Activated T-cell treated with anti-CD3 and anti-CD28 coated beads, Interleukin-2, amount 50 U/mL, for 4 hours (primary cell): ENCODE measurements at regions not wholly inside any gene's neighbourhood (a gene's known extent, or its start where the extent isn't known, plus 50 kb on each side); places are given as distances from the start of the nearest gene placed in this dataset.

Experiments
- ATAC-seq, 2 donors: fragments of 200-7000 bp; cut with Tn5 transposase; one replicate each; pipeline ENCODE4 v1.10.0; 2021
- DNase-seq: peaks from one replicate; pipeline ENCODE4 v3.0.0-alpha.2; 2020
- H3K27me3 Mint-ChIP-seq: one replicate; pipeline ENCODE4 v1.8.0; 2021; ENCODE audit warnings: low read depth, mixed read lengths
- H3K36me3 Mint-ChIP-seq: one replicate; pipeline ENCODE4 v1.8.0; 2022; ENCODE audit warnings: mixed read lengths; ENCODE audit not compliant: insufficient read depth
- H3K4me1 Mint-ChIP-seq: one replicate; pipeline ENCODE4 v1.8.0; 2021; ENCODE audit warnings: low read depth, mixed read lengths
- H3K4me3 Mint-ChIP-seq: one replicate; pipeline ENCODE4 v1.8.0; 2021; ENCODE audit warnings: mild to moderate bottlenecking, moderate library complexity, mixed read lengths
- H3K9me3 Mint-ChIP-seq: one replicate; pipeline ENCODE4 v1.8.0; 2021; ENCODE audit warnings: mixed read lengths

DNA sequence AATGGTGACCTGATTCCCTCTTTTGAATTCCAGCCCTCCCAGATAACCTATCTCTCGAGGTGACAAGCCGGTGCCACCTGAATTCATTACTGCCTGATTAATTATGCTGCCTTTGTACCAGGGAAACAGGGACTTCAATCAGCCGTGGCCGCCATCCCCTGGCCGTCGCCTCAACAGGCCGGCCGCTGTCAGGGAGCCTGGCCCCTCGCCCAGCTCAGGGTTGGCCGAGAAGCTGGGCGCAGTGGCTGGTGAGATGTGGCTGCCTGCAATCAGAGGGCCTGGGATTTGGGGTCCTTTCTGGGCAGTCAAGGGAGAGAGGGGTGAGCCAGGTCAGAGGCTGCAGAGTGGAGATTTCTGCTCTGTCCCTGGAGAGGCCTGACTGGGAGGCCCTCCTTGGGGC is 91.2 kb downstream of the KCTD15 start:
- Mint-ChIP-seq H3K4me3 (no peak overlapping the region), H3K9me3 (no peaks in the 10 kb centered on the region), H3K4me1 (peaks cover 3% of the 10 kb centered on the region), H3K36me3 (no peaks in the 10 kb centered on the region), H3K27me3 (peaks cover 3% of the 10 kb centered on the region)
- no peak for DNase-seq
- ATAC-seq, result no peak

DNA sequence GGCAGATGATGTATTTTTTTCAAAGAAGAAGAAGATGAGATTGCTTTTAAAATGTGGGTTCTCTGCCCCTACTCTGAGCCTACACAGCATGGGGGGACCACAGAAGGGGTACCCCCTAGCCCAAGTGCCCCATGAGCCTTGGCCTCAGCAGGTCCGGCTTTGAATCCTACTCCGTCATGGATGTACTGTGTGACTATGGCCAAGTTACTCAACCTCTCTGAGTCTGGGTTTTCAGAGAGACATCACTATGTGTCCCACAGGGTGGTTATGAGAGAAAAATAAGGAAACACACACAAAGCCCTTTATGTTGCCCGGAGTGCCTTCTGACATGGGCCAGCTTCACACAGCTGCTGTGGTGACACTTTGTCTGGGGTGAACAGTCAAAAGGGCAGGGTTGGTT is 92.0 kb downstream of the KCTD15 start:
- H3K27me3 Mint-ChIP-seq, result peaks cover 3% of the 10 kb centered on the region
- DNase-seq (no peak), ATAC-seq (no peak)
- no peak overlapping the region for H3K4me3 Mint-ChIP-seq
- H3K9me3 Mint-ChIP-seq, result no peaks in the 10 kb centered on the region
- H3K36me3 Mint-ChIP-seq, result no peaks in the 10 kb centered on the region
- H3K4me1 Mint-ChIP-seq, result peaks cover 3% of the 10 kb centered on the region

DNA sequence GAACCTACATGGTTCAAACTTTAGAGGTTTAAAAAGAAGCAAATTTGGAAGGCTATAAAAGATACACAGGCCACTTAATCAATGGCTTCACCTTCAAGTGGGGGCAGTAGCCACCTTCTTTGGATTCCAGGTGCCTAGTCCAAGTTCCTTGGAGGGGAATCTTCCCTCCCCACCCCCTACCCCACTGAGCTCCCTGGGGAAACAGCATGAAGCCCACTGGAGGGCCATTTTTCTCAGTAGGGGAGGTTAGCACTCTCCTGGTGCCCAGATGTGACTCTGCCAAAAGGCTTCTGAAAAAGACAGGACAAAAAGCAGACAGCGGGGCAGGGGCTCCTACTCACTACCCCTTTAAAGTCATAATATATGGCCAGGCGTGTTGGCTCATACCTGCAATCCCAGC is 93.9 kb downstream of the KCTD15 start:
- no peaks in the 10 kb centered on the region for H3K4me1 Mint-ChIP-seq
- H3K27me3 Mint-ChIP-seq, result peaks cover 12% of the 10 kb centered on the region
- ATAC-seq (no peak), DNase-seq (no peak)
- H3K9me3 Mint-ChIP-seq, result no peaks in the 10 kb centered on the region
- H3K36me3 Mint-ChIP-seq, result no peaks in the 10 kb centered on the region
- no peak overlapping the region for H3K4me3 Mint-ChIP-seq

DNA sequence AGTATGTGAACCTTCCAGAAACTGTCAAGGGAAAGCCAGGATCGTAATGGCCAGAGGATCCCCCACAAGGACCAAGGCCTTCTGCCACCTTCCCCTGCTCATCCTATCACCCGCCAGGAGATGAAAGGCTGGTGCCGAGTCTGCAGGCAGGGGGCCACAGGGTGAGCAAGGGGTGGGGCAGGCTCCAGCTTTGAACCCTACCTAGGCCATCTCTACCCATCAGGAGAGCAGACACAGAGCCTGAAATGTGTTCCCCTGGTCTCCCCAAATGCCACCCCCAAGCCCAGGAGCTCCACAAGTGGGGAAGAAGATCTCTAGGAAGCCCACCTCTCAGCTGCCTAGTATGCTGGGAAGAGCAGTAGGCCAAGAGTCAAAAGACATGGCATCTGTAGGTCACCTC is 95.1 kb downstream of the KCTD15 start:
- Mint-ChIP-seq H3K9me3 (no peaks in the 10 kb centered on the region), H3K4me3 (no peak overlapping the region), H3K27me3 (peaks cover 12% of the 10 kb centered on the region), H3K4me1 (no peaks in the 10 kb centered on the region), H3K36me3 (no peaks in the 10 kb centered on the region)
- no peak for ATAC-seq
- DNase-seq, result no peak

DNA sequence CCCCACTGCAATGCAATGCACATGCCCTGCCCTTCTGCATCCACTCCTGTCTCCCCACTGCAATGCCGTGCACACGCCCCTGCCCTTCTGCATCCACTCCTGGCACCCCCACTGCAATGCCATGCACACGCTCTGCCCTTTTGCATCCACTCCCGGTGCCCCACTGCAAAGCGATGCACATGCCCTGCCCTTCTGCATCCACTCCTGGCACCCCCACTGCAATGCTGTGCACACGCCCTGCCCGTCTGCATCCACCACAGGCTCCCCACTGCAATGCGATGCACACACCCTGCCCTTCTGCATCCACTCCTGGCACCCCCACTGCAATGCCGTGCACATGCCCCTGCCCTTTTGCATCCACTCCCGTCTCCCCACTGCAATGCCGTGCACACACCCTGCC is 98.1 kb downstream of the KCTD15 start:
- peaks cover 20% of the 10 kb centered on the region for H3K9me3 Mint-ChIP-seq
- peaks cover 11% of the 10 kb centered on the region for H3K27me3 Mint-ChIP-seq
- no peaks in the 10 kb centered on the region for H3K36me3 Mint-ChIP-seq
- no peaks in the 10 kb centered on the region for H3K4me1 Mint-ChIP-seq
- no peak overlapping the region for H3K4me3 Mint-ChIP-seq
- no peak for DNase-seq
- ATAC-seq, result no peak

DNA sequence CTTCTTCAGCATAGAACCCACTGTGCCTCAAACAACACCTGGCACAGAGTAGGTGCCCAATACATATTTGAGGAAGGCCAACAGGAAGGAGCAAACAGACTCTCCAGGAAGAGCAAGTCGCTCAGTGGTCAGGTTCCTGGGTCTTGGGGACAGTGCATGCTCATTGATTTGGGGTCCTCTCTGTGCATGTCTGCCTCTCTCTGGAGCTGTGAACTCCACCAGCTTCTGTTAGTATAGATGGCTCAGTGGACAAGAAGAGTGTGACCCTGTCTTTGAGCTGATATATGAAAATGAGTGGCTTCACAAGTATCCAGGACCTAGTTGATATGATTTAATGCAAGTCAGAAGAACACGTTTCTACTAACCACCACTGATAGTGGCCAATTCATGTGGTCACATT is 98.7 kb downstream of the KCTD15 start:
- ATAC-seq (no peak), DNase-seq (no peak)
- Mint-ChIP-seq H3K27me3 (peaks cover 15% of the 10 kb centered on the region), H3K4me3 (no peak overlapping the region), H3K4me1 (no peaks in the 10 kb centered on the region), H3K9me3 (peaks cover 20% of the 10 kb centered on the region), H3K36me3 (no peaks in the 10 kb centered on the region)

DNA sequence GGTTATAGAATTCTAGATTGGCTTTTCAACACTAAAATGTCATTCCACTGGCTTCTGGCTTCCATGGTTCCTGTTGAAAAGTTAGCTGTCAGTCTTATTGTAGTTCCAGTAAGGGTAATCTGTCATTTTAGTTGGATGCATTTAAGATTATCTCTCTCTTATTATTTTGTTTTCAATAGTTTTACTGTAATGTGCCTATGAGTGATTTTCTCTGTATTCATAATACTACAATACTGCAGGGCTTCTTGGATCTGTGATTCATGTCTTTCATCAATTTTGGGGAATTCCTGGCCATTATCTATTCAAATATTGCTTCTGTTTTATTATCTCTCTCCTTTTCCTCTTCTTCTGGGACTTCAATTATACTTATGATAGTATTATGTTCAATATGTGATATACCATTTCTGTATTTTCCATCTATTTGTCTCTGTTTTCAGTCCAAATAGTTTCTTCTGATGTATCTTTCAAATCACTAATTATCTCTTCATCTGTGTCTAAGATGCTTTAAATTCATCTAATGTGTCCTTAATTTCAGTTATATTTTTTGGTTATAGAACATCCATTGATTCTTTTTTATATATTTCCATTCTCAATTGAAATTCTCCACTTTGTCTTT is 101.5 kb downstream of the KCTD15 start:
- Mint-ChIP-seq H3K4me1 (no peaks in the 10 kb centered on the region), H3K27me3 (peaks cover 33% of the 10 kb centered on the region), H3K36me3 (no peaks in the 10 kb centered on the region), H3K9me3 (peaks cover 20% of the 10 kb centered on the region), H3K4me3 (no peak overlapping the region)
- ATAC-seq (no peak), DNase-seq (no peak)

DNA sequence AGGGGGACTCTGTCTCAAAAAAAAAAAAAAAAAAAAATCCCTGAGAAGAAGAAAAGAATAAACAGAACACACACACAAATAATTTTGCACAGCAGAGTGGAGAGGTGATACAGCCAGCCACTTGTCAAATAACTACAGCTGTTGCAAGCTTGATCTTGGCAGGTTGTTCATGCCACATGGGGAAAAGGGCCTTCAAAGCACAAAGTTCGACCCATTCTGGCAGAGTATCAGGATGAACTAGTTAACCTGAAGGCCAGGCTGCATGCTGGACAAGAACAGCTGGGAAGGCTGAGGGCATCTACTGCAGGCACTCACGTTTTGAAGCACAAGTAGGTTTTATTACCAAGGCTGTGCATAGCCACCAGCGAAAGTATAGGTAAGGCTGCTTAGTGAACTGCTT is 104.1 kb downstream of the KCTD15 start:
- H3K9me3 Mint-ChIP-seq, result peaks cover 20% of the 10 kb centered on the region
- ATAC-seq (no peak), DNase-seq (no peak)
- H3K4me1 Mint-ChIP-seq, result peaks cover 4% of the 10 kb centered on the region
- H3K4me3 Mint-ChIP-seq, result no peak overlapping the region
- peaks cover 44% of the 10 kb centered on the region for H3K27me3 Mint-ChIP-seq
- H3K36me3 Mint-ChIP-seq, result no peaks in the 10 kb centered on the region

DNA sequence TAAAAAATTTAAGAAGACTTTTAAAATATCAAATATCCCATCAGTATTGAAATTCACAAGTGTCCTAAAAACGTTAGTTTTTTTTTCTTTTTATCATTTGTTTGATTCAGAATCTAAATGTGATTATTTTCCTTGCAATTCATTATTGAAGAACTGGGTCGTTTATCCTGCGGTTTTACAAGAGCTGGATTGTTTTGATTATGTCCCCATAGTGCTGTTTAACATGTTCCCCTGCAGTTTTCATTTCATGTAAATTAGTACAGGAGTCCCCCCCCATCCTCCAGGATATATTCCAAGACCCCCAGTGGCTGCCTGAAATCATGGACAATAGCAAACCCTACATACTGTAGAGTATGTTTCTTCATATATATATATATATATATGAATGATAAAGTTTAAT is 105.7 kb downstream of the KCTD15 start:
- no peak for DNase-seq
- Mint-ChIP-seq H3K9me3 (peaks cover 19% of the 10 kb centered on the region), H3K27me3 (peaks cover 49% of the 10 kb centered on the region), H3K4me1 (peaks cover 5% of the 10 kb centered on the region), H3K36me3 (no peaks in the 10 kb centered on the region), H3K4me3 (no peak overlapping the region)
- no peak for ATAC-seq

DNA sequence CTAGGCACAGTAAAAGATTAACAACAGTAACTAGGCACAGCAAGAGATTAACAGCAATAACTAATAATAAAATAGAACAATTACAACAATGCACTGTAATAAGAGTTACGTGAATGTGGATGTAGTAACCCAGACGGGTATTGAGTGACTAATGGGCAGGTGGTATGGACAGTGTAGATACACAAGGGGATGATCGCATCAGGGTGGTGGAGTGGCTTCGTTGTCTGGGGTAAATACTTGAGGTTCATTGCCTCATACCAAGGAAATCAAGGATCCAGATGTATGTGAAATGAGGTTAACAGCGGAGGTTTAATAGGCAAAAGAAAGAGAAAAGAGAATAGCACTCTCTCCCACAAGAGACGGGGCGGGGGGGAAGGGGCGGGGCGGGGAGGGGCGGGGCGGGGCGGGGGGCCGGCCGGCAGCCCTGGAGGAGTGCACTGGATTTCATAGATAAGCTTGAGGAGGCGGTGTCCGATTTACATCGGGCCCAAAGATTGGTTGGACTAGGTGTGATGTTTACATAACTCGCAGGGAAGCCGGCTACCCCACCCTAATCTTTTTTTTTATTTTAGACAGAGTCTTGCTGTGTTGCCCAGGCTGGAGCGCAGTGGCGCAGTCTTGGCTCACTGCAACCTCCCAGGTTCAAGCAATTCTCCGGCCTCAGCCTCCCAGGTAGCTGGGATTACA is 106.3 kb downstream of the KCTD15 start:
- DNase-seq (no peak), ATAC-seq (no peak)
- Mint-ChIP-seq H3K27me3 (peaks cover 51% of the 10 kb centered on the region), H3K4me3 (no peak overlapping the region), H3K36me3 (no peaks in the 10 kb centered on the region), H3K9me3 (peaks cover 13% of the 10 kb centered on the region), H3K4me1 (peaks cover 6% of the 10 kb centered on the region)

DNA sequence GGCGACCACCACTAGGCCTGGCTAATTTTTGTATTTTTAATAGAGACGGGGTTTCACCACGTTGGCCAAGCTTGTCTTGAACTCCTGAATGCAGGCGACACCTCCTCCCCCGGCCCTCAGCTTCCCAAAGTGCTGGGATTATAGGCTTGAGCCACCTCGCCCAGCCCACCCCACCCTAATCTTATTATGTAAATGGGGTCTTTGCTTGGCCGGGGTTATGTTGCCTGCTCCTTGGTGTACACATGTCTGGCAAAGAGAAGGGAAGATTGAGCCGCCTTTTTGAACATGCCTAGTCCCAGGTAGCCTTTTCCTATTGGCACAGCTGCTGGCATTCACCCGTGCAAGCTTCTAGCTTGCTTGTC is 106.8 kb downstream of the KCTD15 start:
- DNase-seq, result no peak
- H3K4me1 Mint-ChIP-seq, result peaks cover 6% of the 10 kb centered on the region
- peaks cover 56% of the 10 kb centered on the region for H3K27me3 Mint-ChIP-seq
- H3K36me3 Mint-ChIP-seq, result no peaks in the 10 kb centered on the region
- peaks cover 8% of the 10 kb centered on the region for H3K9me3 Mint-ChIP-seq
- no peak overlapping the region for H3K4me3 Mint-ChIP-seq
- ATAC-seq, result no peak

DNA sequence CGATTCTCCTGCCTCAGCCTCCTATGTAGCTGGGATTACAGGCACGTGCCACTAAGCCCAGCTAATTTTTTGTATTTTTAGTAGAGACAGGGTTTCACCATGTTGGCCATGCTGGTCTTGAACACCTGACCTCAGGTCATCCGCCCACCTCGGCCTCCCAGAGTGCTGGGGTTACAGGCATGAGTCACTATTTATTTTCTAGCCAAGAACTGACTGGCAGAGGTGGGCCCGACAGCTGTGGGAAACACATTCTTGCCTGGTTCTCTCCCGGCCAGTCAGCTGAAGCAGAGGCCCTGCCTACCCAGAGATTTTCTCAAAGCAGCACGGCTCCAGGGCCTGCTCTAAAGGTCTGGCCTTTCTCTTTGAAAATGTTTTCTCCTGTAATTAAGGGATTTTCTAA is 108.0 kb downstream of the KCTD15 start:
- peaks cover 67% of the 10 kb centered on the region for H3K27me3 Mint-ChIP-seq
- H3K4me3 Mint-ChIP-seq, result no peak overlapping the region
- ATAC-seq, result no peak
- peaks cover 6% of the 10 kb centered on the region for H3K4me1 Mint-ChIP-seq
- H3K36me3 Mint-ChIP-seq, result no peaks in the 10 kb centered on the region
- H3K9me3 Mint-ChIP-seq, result no peaks in the 10 kb centered on the region
- DNase-seq, result no peak

DNA sequence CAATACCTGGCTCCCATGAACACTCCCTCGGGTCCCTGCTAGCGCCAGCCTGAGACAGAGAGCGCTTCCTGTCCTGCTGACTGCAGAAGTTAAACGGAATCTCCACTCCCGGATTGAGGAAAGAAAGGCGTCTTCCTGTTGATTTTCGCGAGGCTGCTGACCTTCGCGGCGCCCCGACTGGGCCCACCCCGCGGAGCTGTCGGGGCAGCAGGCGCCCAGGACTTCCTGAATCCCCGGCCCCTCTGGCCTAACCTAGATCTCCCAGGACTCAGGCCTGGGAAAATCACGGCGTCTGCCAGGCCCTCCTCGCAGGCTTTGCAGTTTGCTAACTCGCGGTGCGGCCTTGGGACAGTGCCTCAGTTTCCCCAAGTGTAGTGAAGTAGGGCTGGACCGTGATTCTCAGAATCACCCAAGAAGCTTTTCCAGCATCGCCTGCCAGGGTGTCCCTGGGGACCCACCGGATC is 108.8 kb downstream of the KCTD15 start:
- Mint-ChIP-seq H3K9me3 (no peaks in the 10 kb centered on the region), H3K27me3 (peaks cover 62% of the 10 kb centered on the region), H3K4me1 (peaks cover 6% of the 10 kb centered on the region), H3K36me3 (no peaks in the 10 kb centered on the region), H3K4me3 (peak overlapping the region; percentile 58)
- DNase-seq, result no peak
- no peak for ATAC-seq

DNA sequence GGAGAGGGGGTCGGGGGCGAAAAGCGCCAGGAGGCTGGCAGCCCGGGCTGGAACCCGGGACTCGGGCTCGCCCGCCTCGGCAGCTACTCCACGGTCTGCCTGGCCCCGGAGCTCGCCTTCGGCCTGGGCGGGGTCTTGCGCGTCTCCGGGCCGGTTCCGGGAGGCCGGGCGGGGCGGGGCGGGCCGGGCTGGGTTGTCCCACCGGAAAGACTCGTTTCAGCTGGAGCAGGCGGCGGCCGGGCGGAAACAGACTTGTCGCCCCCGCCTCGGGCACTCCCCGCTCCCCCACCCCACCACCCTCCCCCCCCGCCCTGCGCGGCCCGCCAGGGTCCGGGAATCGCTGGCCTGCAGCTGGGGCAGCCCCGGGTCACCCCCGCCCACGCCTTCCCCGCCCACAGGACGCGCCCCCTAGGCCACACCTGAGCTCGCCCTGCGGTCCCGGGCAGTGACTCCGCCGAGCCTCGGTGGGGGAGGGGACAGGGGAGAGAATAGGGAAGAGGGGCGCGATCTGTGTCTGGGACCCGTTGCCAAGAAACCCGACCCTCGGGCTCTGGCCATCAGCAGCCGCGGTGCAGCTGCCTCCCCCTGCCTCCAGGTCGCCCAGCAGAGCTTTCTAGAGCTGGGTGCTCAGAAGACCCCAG is 109.4 kb downstream of the KCTD15 start:
- peaks cover 62% of the 10 kb centered on the region for H3K27me3 Mint-ChIP-seq
- H3K4me1 Mint-ChIP-seq, result peaks cover 6% of the 10 kb centered on the region
- DNase-seq, result peak; percentile 7
- ATAC-seq, result peak; percentile 25 to 46
- no peak overlapping the region for H3K4me3 Mint-ChIP-seq
- H3K36me3 Mint-ChIP-seq, result no peaks in the 10 kb centered on the region
- no peaks in the 10 kb centered on the region for H3K9me3 Mint-ChIP-seq
